GM19240 (cell line): ENCODE measurements at regions not wholly inside any gene's neighbourhood (a gene's known extent, or its start where the extent isn't known, plus 50 kb on each side); places are given as distances from the start of the nearest gene placed in this dataset.

Source experiments
- DNase-seq: peaks from one replicate; pipeline ENCODE4 v3.0.0; 2011; ENCODE audit warnings: low spot score; ENCODE audit not compliant: insufficient read length

DNA sequence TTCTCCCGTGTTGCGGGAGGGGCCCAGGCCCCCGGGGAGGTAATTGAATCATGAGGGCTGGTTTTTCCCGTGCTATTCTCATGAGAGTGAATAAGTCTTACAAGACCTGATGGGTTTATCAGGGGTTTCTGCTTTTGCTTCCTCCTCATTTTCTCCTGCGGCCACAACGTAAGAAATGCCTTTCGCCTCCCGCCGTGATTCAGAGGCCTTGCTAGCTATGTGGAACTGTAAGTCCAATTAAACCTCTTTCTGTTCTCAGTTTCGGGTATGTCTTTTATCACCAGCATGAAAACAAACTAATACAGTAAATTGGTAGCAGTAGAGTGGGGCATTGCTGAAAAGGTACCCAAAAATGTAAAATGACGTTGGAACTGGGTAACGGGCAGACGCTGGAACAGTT is 1035.1 kb downstream of the DTWD2 start:
- DNase-seq = no peak

DNA sequence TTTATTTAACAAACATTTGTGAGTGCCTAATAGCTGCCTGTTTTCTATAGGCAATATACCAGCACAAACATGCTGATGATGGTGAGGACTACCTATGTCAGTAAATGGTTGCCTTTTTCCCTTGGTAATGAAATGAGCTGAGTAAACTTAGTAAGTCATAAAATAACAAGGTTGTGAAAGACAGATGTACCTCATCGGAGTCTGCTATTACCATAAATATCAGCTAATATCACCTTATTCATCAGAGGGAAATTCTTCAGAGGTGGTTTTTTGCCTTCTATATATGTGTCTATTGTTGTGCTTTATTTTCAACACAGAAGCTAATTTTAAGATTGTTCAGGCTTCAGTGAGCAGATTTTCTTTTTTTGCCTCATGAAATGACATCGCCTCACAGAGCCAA is 1040.5 kb downstream of the DTWD2 start:
- no peak for DNase-seq

DNA sequence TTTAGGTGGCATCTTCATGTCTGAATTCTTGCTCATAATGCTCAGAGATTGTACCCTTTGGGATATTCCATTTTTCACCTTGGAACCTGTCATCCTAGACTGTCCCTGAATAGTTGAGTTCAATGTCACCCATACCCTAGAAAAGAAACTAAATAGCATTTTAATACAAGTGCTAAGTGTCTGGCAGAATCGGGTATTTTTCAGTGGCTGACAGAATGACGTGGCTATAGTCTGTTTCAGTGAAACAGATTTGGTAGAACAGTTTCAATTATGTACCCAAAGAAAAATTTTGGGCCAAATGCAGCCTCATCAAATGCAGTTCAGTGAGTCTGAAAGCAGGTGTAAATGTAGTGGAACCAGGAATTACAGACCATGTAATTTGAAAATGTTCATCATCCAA is 1041.2 kb downstream of the DTWD2 start:
- DNase-seq = no peak

DNA sequence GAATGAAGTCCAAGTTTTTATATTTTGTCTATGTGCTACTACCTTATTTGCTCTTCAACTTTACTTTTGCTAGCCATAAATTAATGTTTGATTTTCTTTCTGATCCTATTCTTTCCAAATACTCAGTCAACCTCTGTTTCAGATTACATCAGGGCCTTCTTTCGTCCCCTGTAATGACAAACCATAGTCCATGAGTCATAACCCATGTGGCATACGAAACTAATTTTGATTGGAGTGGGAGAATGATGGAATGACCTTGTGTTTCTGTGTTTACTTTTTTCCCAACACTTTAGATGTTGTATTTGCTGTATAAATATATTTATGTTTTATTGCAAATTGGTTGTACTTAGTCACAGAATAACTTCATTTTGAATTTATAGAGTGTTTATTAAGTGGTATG is 1043.1 kb downstream of the DTWD2 start:
- DNase-seq = no peak

DNA sequence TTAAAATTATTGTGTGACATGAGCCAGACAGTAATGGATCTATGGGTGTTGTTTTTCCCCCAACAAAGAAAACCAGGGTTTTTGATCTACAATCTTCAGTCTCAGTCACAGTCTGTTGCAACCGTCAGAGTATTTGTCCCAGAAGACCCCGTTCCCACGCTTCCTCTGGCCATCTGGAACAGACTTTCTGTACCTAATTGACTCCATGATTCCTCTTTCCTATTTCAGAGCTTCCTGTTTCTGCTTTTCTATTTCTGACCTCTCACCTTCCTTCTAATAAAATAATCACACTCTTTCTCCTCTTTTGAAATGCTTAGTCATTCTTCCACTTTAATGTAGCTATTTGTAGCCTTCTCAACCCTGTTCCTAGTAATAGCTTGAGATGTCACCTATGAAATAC is 1044.8 kb downstream of the DTWD2 start:
- no peak for DNase-seq

DNA sequence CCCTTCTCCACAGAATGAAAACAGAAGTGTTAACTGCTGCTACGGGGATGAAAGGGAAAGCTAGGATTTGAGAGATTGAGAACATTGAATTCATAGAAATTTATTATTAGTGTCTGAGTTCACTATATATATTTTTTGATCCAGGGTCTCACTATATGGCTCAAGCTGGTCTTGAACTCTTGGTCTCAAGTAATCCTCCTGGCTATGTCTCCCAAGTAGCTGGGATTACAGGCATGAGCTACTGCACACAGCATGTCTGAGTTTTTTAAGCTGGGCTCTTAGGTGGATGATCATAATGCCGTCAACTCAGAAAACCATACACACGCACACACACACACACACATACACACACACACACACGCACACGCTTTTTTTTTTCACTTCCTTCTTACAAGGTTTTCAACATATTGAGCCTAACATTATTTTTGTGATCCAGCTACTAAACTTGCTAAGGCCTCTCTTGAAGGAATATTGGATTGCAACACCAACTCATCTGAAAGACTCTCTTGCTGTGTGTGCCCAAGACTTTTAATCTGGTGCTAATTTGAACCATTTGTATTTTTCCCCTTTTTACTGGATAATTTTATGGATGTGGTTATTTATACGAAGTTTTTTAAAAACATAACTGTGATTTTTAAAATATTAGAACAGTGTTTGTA is 1045.4 kb downstream of the DTWD2 start:
- DNase-seq = no peak

DNA sequence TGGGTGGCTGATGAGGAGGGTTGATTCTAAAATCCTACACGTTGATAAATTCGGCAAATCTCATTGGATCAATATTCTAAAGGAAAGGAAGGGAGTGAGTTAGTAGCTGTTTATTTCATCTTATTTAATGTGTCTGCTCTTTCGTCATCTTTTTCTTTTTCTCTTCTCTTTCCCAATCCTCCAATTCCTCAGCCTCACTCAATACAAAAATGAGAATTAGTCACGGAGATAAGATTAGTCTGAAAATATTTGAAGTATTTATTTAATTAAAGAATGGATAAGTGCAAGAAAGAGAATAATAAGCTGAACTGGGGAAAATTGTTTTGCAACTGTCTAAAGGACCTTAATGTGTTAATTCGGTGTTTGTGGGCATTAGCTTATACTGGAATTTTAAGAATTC is 1095.1 kb downstream of the DTWD2 start:
- DNase-seq = no peak

DNA sequence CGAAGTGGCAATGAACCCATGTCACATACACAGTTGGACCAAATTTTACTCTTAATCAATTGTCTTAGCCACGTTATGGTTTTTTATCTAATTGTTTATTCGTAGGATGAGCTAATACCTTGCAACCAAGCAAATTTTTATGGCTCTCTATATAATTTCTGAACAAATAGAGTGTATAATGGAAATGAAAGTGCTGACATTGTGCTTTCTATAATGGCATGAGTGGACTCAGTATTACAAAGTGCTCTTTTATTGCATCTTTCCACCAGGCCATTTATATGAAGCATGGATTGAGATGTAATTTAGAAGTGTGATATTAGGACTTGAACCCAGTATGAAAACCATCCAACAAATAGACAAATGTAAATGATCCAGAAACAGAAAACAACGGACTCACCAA is 1096.0 kb downstream of the DTWD2 start:
- DNase-seq = no peak

DNA sequence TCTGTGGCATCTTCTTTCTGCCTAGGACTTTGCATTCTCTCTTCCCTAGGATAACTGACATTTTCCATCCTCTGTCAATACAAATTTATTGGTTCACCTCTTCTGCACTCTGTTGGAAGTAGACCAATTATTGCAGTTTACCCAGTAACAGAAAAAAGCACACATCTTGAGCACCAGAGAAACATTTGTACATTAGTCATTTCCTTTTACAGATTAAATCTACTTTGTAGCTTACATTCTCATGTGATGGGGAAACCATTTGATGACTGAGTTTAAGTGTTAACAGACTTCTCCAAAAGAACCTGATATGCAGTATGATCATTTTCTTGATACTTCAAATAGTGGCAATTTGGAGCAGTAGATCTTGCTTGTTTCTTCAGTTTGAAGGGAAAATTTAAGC is 1098.8 kb downstream of the DTWD2 start:
- no peak for DNase-seq

DNA sequence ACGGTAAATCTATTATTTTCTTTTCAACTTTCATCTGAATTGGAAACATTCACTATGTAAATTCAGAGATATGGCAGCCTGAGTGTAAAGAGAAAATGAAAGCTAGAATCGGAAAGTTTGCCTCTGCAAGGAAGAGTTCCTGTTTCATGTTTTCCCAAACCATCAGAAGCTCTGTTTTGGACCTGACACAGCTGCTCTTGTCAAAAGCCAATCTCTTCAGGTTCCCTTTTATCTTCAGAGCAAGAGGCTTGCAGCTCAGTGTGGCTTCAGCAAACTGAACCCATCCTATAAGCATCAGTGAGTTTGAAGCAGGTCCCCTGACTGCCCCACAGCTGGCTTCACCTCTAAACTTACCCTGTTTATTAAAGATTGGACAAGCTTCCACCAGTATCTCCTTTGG is 1099.7 kb downstream of the DTWD2 start:
- no peak for DNase-seq

DNA sequence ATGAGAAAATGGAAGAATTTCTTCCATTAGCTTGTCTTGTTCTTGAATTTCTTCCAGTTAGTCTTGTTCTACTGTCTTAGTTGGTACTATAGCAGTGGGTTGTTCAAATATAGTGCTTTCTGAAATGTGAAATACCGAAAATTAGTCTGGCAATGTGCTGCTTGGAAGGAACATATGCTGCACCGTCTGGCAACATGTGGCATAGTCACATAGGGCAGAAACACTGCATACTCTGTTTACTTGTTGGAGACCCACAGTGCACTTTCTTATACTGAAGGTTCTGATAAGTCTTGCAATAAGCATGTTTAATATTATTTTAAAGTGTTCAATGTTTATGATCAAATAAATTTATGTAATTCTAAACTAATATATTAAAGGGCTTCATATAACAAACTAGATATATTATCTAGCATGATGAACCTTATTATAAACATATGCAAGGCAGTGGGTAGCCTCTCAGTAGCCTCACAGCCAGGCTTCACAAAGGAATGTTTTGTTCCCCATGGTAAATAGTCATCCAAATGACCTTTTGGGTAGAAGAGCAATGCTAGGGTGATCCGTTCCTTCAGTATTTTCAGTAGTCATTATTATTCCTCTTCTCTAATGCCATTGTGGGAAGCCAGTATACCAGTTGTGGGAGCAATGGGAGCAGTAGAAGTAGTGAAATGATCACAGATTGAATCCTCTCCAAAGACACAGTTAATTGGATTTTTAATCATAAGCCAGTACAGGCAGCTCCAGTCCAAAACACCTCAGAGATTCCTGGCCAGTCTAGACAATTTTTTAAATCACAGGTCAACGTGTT is 1106.7 kb downstream of the DTWD2 start:
- DNase-seq = no peak

DNA sequence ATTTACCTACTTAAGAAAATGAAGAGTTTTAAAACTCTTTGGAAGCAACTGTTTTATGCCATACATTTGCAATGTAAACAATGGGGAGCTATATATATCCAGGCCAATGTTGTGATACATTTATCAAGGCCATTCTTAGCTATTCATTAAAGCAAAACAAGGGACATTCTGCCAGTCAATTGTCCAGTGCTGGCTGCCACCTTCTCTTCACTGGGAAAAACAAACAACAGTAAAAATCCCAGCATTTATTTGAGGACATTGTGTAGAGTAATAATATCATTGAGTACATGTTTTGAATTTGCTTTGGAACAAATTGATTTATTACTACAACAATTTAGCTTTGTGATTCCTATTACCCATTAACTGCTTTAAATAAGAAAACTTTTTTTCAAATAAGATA is 1107.4 kb downstream of the DTWD2 start:
- no peak for DNase-seq

DNA sequence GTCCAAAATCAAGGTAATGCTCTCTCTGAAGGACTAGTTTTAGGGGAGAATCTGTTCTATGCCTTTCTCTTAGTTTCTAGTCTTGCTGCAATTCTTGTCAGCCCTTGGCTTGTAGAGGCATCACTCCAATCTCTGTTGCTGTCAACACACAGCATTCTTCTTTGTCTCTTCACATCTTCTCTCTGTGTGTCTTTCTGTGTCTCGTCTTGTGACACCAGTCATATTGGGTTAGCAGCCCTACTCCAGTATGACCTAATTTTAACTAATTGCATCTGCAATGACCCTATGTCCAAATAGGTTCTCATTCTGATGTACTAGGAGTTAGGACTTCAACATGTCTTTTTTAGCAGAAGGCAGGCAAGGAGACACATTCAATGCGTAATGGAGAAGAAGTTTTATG is 1110.6 kb downstream of the DTWD2 start:
- DNase-seq = no peak

DNA sequence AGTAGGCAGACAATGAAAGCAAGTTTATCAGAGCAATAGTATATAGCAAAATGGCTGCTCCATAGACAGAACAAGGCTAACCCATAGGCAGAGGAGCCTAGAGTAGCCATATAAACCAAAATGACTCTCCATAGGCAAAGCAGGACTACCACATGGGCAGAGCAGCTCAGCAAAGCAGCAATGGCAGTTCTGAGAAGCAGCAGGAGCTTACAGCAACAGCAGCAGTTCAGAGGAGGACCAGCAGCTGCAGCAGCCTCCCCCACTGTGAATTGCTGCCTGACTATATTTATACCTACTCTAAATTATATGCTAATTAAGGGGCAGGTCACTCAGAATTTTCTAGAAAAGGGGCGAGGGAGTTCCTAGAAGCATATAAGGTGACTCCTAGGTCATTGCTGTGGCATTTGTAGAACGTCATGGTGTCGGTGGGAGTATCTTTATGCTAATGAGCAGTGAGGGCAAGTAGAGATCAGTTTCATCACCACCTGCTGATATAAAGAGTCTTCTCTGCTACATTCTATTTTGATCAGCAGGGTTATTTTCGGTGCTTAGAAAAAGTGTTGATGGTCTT is 1115.5 kb downstream of the DTWD2 start:
- no peak for DNase-seq

DNA sequence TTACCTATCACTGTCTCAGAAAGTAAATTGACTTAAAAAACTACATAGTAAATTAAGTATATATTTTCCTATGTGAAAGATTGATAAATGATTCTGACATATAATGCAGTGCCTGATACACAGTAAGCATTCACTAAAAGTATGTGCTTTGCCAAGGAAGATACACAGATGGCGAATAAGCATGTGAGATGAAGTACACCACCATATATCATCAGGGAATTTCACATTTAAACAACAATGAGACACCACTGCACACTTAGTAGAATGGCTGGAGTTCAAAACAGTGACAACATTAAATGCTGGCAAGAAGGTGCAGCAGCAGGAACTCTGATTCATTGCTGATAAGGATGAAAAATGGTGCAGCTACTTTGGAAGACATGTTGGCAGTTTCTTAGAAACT is 1118.8 kb downstream of the DTWD2 start:
- no peak for DNase-seq

DNA sequence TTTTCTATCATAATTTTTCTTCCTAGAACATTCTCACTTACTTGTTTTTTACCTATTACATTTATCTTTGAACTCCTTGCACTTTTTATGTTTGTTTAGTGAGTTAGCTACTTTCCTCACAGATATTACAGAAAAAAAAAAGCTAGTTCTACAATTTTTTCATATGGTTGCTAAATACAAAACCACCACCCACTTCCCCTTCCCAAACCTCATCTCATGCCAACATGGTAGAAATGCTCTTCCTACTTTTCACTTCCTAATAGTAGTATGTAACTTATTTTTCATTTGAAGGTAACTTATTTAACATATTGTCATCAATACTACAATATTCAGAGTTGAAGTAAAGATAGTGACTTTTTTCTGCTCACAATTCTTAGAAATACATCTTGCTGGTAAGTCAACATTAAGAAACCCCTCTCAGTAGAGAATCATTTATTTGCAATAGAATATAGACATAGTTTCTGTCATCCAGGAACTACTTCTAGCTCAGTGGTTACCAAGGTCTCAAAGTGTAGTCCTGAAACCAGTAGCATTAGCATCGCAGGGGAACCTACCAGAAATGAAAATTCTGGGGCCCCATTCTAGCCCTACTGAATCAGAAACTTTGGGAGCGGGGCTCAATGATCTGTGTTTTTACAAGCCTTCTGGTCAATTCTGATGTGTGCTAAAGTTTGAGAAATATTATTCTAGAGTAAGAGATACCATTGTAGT is 1124.6 kb downstream of the DTWD2 start:
- no peak for DNase-seq

DNA sequence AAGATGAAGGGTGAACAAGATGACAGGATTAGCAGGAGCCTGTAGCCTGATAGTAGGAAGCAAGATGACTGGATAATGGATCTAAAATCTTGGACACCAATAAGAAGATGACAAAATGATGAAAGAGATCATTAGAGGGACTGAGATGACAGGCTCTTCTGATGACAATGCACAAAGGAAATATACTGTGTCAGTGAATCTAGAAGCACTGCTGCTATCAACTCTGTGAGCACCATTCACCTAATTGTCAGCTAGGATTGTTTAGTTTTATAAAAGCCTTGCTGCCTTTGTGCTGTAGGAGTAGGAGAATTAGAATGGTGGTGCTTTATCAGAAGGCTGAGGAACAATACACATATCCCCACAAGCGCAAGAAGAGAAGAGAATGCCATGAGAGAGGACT is 1127.8 kb downstream of the DTWD2 start:
- DNase-seq = no peak

DNA sequence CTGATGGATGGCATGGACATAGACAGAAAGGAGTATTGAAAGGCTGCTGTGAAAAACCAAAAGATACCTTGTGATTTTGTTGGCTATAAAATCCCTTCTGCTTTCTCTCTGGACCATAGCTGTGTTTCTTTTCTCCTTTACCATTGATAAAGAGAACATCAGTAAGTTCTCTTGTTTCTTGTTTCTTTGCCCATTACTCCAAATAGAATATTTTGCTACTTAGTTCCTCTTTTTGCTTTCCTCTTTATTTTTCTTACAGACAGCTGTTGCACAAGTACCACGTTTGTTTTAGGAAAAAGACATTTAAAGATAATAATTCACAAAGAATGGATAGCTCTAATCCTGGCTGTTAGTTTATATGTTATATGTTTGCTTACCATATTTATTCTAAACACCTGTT is 1129.2 kb downstream of the DTWD2 start:
- DNase-seq = no peak

DNA sequence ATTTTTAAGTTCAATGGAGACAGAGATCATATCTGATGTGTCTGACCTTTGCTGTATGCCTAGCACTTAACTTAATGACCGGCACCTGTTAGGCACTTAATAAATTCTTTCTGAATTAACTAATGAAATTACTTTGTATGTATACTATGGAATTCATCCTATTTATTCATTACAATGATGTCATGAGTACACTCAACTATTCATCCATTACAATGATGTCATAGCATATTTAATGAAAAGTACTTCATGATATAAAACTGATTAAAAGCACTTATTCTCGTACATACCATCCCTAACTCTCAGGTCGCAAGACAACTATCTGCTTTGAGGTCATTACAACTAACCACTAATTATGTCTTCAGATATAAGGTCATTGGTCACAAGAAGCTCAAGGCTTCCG is 1131.6 kb downstream of the DTWD2 start:
- DNase-seq = no peak

DNA sequence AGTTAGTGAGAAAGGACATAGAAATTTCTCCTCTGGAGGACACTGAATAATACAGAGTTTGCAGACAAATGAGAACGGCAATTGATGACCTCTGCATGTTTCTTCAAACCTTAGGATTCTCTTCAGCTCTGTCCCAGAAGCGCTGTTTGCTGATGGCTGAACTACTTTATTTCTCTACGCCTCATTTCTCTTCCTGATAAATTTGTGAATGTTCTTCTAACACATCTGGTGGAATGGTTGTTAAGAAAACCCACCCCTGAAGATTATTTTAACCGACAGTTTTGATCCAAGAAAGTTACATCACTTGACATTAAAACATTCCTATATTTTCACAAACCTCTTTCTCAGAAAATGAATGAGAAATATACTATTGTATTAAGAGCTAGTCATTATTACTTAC is 1150.6 kb downstream of the DTWD2 start:
- DNase-seq = no peak

DNA sequence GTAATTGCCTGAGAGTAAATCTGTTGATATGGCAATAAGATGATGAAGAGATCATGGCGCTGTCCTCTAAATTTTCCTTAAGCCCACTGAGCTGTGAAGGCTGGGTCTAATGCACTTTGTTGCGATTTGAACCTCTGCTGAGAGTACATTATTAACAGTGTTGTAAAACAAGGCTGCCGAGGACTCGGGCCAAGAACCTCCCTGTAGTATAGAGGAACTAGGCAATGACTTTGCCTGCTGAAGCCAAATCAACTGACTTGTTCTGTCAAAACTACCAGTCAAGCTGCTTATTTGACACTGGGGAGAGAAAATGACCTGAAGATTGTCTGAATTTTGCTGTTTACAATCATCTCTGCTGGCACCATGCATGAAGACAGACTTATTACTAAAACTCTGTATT is 1154.7 kb downstream of the DTWD2 start:
- DNase-seq = no peak

DNA sequence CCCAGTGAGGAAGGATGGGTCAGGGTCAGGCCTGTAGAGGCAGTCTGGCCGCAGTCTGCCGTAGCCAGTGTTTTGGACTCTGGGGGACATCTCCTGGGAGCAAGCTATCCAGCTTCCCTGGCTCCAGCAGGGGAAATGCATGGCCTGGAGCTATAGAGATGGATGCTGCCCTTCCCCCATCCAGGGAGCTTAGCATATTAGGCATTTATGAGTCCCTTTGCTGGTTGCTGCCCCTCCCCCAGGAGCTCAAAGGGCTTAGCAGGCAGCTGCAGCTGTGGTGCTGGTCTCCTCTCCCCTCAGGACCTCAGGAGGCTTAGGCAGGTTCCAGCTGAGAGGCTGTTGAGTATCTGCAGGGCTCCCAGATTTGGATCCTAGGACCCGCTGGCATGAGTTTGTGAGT is 1158.7 kb downstream of the DTWD2 start:
- DNase-seq = no peak
